ENCODE measurements at regions not wholly inside any gene's neighbourhood (a gene's known extent, or its start where the extent isn't known, plus 50 kb on each side); places are given as distances from the start of the nearest gene placed in this dataset.

DNA sequence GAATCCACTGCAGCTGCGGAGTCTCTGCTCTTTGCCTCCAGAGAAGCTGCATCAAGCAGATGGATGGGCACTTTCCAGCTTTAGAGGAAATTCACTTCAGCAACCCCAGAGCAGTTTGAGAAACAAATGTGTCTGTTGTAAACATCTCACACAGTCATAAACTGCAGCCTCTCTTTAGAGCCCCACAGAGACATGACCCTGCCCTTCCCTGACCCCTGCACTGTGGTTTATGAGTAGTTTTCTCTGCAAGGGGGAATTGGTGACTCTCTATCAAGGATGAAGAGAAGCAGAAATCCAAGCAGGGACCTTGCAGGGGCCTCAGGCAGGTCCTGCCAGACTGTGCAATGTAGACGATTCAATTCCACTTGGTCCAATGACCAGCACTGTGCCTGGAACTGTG is 160.2 kb downstream of the SH2D4B start:
- H3K27me3 Mint-ChIP-seq (ENCODE audit: unreplicated experiment), result peaks cover 5% of the 10 kb centered on the region
- TF ChIP-seq CTCF (IDR thresholded peaks at IDR 0.05; ENCODE audit: unreplicated experiment), result no peak
- no peaks in the 10 kb centered on the region for H3K9me3 Mint-ChIP-seq (ENCODE audit: unreplicated experiment)
- DNase-seq (ENCODE audit: low spot score), result no peak
- no peak overlapping the region for H3K4me3 Mint-ChIP-seq (ENCODE audit: unreplicated experiment)
- H3K36me3 Mint-ChIP-seq (ENCODE audit: low read depth, unreplicated experiment), result no peaks in the 10 kb centered on the region
- peaks cover 3% of the 10 kb centered on the region for H3K4me1 Mint-ChIP-seq (ENCODE audit: unreplicated experiment)
- no peak overlapping the region for H3K27ac Mint-ChIP-seq (ENCODE audit: unreplicated experiment)

DNA sequence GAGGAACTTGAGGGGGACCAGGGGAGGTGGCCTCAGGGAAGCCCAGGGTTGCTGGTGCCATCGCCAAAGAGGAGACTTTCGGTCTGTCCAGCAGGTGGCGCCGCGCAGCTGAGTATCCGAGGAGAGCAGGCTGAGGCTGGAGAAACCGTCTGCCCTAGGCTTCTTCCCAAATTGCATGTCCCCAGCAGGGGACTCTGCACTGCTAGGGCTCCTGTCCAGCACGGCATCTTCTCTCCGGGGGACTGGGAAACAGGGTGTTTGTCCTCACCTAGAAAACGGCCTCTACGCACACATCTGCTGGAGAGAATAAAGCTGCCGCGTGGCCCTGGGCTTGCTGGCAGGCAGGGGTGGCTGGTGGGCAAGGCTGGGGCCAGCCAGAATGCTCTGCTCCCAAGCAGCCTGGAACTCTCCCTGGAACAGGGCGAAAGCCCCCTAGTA is 161.9 kb downstream of the SH2D4B start:
- H3K4me3 Mint-ChIP-seq (ENCODE audit: unreplicated experiment), result no peak overlapping the region
- peak; percentile 89 for TF ChIP-seq CTCF (IDR thresholded peaks at IDR 0.05; ENCODE audit: unreplicated experiment)
- no peak overlapping the region for H3K27ac Mint-ChIP-seq (ENCODE audit: unreplicated experiment)
- no peaks in the 10 kb centered on the region for H3K9me3 Mint-ChIP-seq (ENCODE audit: unreplicated experiment)
- peaks cover 3% of the 10 kb centered on the region for H3K4me1 Mint-ChIP-seq (ENCODE audit: unreplicated experiment)
- H3K36me3 Mint-ChIP-seq (ENCODE audit: low read depth, unreplicated experiment), result no peaks in the 10 kb centered on the region
- peak; percentile 94 for DNase-seq (ENCODE audit: low spot score)
- H3K27me3 Mint-ChIP-seq (ENCODE audit: unreplicated experiment), result peaks cover 5% of the 10 kb centered on the region

- TF ChIP-seq CTCF (IDR thresholded peaks at IDR 0.05; ENCODE audit: unreplicated experiment), result no peak
- H3K4me3 Mint-ChIP-seq (ENCODE audit: unreplicated experiment), result no peak overlapping the region
- no peaks in the 10 kb centered on the region for H3K36me3 Mint-ChIP-seq (ENCODE audit: low read depth, unreplicated experiment)
- H3K4me1 Mint-ChIP-seq (ENCODE audit: unreplicated experiment), result peaks cover 3% of the 10 kb centered on the region
- H3K27ac Mint-ChIP-seq (ENCODE audit: unreplicated experiment), result no peak overlapping the region
- H3K27me3 Mint-ChIP-seq (ENCODE audit: unreplicated experiment), result peaks cover 5% of the 10 kb centered on the region
- H3K9me3 Mint-ChIP-seq (ENCODE audit: unreplicated experiment), result no peaks in the 10 kb centered on the region
- DNase-seq (ENCODE audit: low spot score), result no peak
Observed at GRCh38 chr10:80700252-80700651, 162.6 kb downstream of the SH2D4B start.

- no peak for TF ChIP-seq CTCF (IDR thresholded peaks at IDR 0.05; ENCODE audit: unreplicated experiment)
- DNase-seq (ENCODE audit: low spot score), result no peak
- peaks cover 3% of the 10 kb centered on the region for H3K27me3 Mint-ChIP-seq (ENCODE audit: unreplicated experiment)
- no peak overlapping the region for H3K27ac Mint-ChIP-seq (ENCODE audit: unreplicated experiment)
- H3K4me1 Mint-ChIP-seq (ENCODE audit: unreplicated experiment), result peaks cover 3% of the 10 kb centered on the region
- H3K36me3 Mint-ChIP-seq (ENCODE audit: low read depth, unreplicated experiment), result no peaks in the 10 kb centered on the region
- no peak overlapping the region for H3K4me3 Mint-ChIP-seq (ENCODE audit: unreplicated experiment)
- H3K9me3 Mint-ChIP-seq (ENCODE audit: unreplicated experiment), result no peaks in the 10 kb centered on the region
Observed at GRCh38 chr10:80700760-80701444, 163.2 kb downstream of the SH2D4B start.

DNA sequence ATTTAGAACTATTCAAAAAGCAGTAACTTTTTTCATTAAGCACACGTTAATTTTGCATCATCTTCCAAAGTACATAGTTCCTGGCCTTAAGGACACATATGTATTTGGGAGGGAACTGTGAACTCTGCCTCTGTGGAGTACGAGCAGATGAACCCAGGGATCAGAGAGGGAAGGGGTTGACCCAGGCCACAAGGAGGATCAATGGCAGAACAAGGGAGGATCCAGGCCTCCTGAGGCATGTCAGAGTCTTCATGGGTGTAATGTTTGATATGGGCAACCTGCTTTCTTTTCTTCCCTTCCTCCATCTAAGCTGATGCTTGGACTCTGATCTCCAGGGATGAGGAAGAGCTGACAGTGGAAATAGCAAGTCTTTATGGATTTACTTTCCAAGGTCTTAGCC is 164.0 kb downstream of the SH2D4B start:
- H3K9me3 Mint-ChIP-seq (ENCODE audit: unreplicated experiment), result no peaks in the 10 kb centered on the region
- DNase-seq (ENCODE audit: low spot score), result no peak
- peaks cover 3% of the 10 kb centered on the region for H3K27me3 Mint-ChIP-seq (ENCODE audit: unreplicated experiment)
- H3K36me3 Mint-ChIP-seq (ENCODE audit: low read depth, unreplicated experiment), result no peaks in the 10 kb centered on the region
- TF ChIP-seq CTCF (IDR thresholded peaks at IDR 0.05; ENCODE audit: unreplicated experiment), result no peak
- H3K27ac Mint-ChIP-seq (ENCODE audit: unreplicated experiment), result no peak overlapping the region
- no peak overlapping the region for H3K4me3 Mint-ChIP-seq (ENCODE audit: unreplicated experiment)
- H3K4me1 Mint-ChIP-seq (ENCODE audit: unreplicated experiment), result peaks cover 3% of the 10 kb centered on the region
